Left ventricle myocardium inferior (tissue), 1 donor: ENCODE measurements at regions not wholly inside any gene's neighbourhood (a gene's known extent, or its start where the extent isn't known, plus 50 kb on each side); places are given as distances from the start of the nearest gene placed in this dataset.

Experiments
- DNase-seq: peaks from one replicate; pipeline ENCODE4 v3.0.0-alpha.2; 2020
- H3K27ac ChIP-seq: fragments of 200-600 bp; replicated peaks from 2 replicates; pipeline ENCODE4 v1.8.0; 2021
- H3K27me3 ChIP-seq: fragments of 200-600 bp; 2 replicates; pipeline ENCODE4 v1.8.0; 2021; ENCODE audit warnings: low read depth
- H3K36me3 ChIP-seq: fragments of 200-600 bp; 2 replicates; pipeline ENCODE4 v1.8.0; 2021
- H3K4me1 ChIP-seq: fragments of 200-600 bp; 2 replicates; pipeline ENCODE4 v1.8.0; 2021
- H3K4me3 ChIP-seq: fragments of 200-600 bp; 2 replicates; pipeline ENCODE4 v1.8.0; 2021; ENCODE audit warnings: mild to moderate bottlenecking, moderate library complexity
- H3K9me3 ChIP-seq: fragments of 200-600 bp; replicated peaks from 2 replicates; pipeline ENCODE4 v1.8.0; 2021
- CTCF ChIP-seq: fragments of 200-600 bp; IDR thresholded peaks from 2 replicates; pipeline ENCODE4 v1.8.0; 2021; ENCODE audit warnings: antibody characterized with exemption, mild to moderate bottlenecking, borderline replicate concordance
- intact Hi-C: fragments of 100-400 bp; cut with micrococcal nuclease; formaldehyde crosslinking; loops from one replicate; pipeline ENCODE4 v1.11.0; 2022
- donor health status: DM: no; HTN: yes; CAD: no; lungs with severe emphysema.

GRCh38 chr7:113232885-113233284 lies 114.5 kb upstream of the SMIM30 start:
- no peak for TF ChIP-seq CTCF
- DNase-seq: no peak
- intact Hi-C loops: no loop called here
- Histone ChIP-seq H3K9me3 (peaks cover 6% of the 10 kb centered on the region), H3K36me3 (no peaks in the 10 kb centered on the region), H3K27me3 (no peaks in the 10 kb centered on the region), H3K27ac (no peak overlapping the region), H3K4me1 (no peaks in the 10 kb centered on the region), H3K4me3 (no peak overlapping the region)

- Histone ChIP-seq H3K27me3 (no peaks in the 10 kb centered on the region), H3K9me3 (peaks cover 26% of the 10 kb centered on the region), H3K27ac (no peak overlapping the region), H3K4me1 (no peaks in the 10 kb centered on the region), H3K4me3 (no peak overlapping the region), H3K36me3 (no peaks in the 10 kb centered on the region)
- TF ChIP-seq CTCF: no peak
- intact Hi-C loops: no loop called here
- no peak for DNase-seq
Measured at GRCh38 chr7:113230691-113231090, 112.3 kb upstream of the SMIM30 start.

- intact Hi-C loops: no loop called here
- DNase-seq: no peak
- Histone ChIP-seq H3K27me3 (no peaks in the 10 kb centered on the region), H3K4me1 (no peaks in the 10 kb centered on the region), H3K27ac (no peak overlapping the region), H3K36me3 (no peaks in the 10 kb centered on the region), H3K9me3 (no peaks in the 10 kb centered on the region), H3K4me3 (no peak overlapping the region)
- TF ChIP-seq CTCF: no peak
Measured at GRCh38 chr7:113217314-113217713, 99.0 kb upstream of the SMIM30 start.

GRCh38 chr7:113216038-113216437 lies 97.7 kb upstream of the SMIM30 start:
- Histone ChIP-seq H3K9me3 (no peaks in the 10 kb centered on the region), H3K27ac (no peak overlapping the region), H3K36me3 (no peaks in the 10 kb centered on the region), H3K4me3 (no peak overlapping the region), H3K4me1 (no peaks in the 10 kb centered on the region), H3K27me3 (no peaks in the 10 kb centered on the region)
- DNase-seq: no peak
- TF ChIP-seq CTCF: no peak
- intact Hi-C loops: no loop called here

- DNase-seq: no peak
- intact Hi-C loops: no loop called here
- TF ChIP-seq CTCF: no peak
- H3K27me3 ChIP-seq: no peaks in the 10 kb centered on the region
- no peaks in the 10 kb centered on the region for H3K36me3 ChIP-seq
- H3K4me1 ChIP-seq: no peaks in the 10 kb centered on the region
- H3K27ac ChIP-seq: no peak overlapping the region
- H3K4me3 ChIP-seq: no peak overlapping the region
- H3K9me3 ChIP-seq: no peaks in the 10 kb centered on the region
Measured at GRCh38 chr7:113209449-113210203, 91.3 kb upstream of the SMIM30 start.

- Histone ChIP-seq H3K4me1 (no peaks in the 10 kb centered on the region), H3K9me3 (no peaks in the 10 kb centered on the region), H3K27ac (no peak overlapping the region), H3K27me3 (no peaks in the 10 kb centered on the region), H3K4me3 (no peak overlapping the region), H3K36me3 (no peaks in the 10 kb centered on the region)
- intact Hi-C loops: no loop called here
- TF ChIP-seq CTCF: no peak
- DNase-seq: no peak
Measured at GRCh38 chr7:113207931-113208330, 89.6 kb upstream of the SMIM30 start.
